ENCODE measurements at regions not wholly inside any gene's neighbourhood (a gene's known extent, or its start where the extent isn't known, plus 50 kb on each side); places are given as distances from the start of the nearest gene placed in this dataset.

DNA sequence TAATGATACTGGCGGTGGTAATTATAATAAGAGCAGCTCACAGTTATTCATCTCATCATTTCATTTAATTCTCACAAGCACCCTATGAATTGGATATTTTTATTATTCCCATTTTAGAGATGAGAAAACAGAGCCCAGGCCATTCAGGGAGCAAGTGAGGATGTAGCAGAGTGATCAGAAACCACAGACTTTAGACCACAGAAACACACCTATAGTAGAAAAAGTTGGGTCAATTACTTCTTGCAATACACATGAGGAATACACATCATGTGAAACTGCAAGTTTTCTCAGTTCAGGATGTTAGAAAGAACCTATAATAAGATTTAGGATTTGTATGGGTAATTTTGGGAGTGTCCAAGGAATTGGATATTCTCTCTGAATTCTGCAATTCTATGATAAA lies 278.0 kb downstream of the ADRA2A start:
- no peak for TF ChIP-seq POLR2AphosphoS5 (IDR thresholded peaks at IDR 0.05; ENCODE audit: low read depth, low read length)
- TF ChIP-seq POLR2A (IDR thresholded peaks at IDR 0.05; ENCODE audit: low read depth, low read length), result no peak
- no peak for TF ChIP-seq PAX5 (IDR thresholded peaks at IDR 0.05; ENCODE audit: insufficient read depth, low read length, severe bottlenecking)
- TF ChIP-seq TAF1 (IDR thresholded peaks at IDR 0.05; ENCODE audit: low read depth, low read length), result no peak
- no peak for TF ChIP-seq POU2F2 (IDR thresholded peaks at IDR 0.05; ENCODE audit: low read depth, low read length)

All from GM12891 (cell line).